HepG2 (cell line): ENCODE measurements at regions not wholly inside any gene's neighbourhood (a gene's known extent, or its start where the extent isn't known, plus 50 kb on each side); places are given as distances from the start of the nearest gene placed in this dataset.

Source experiments
- ATAC-seq: fragments of 200-7000 bp; cut with Tn5 transposase; 3 replicates; pipeline ENCODE4 v1.9.1; 2020; ENCODE audit warnings: mild to moderate bottlenecking, moderate library complexity
- BruUV-seq: library from RNA; stranded (reverse); fragments of 400-500 nt; replicated peaks from 2 replicates; lab custom pipeline; 2021; lab: Mats Ljungman, UMichigan
- CTCF ChIA-PET: fragments of 300-600 bp; formaldehyde crosslinking; extraction: SDS; loops from one replicate; lab custom pipeline; 2021; ENCODE audit warnings: low total read pairs, inconsistent platforms, low intra/inter-chr PET ratio; lab: Yijun Ruan, JAX
- POLR2A ChIA-PET: fragments of 350-600 bp; sonication (Branson Sonifier 250); formaldehyde crosslinking; loops from one replicate; lab custom pipeline; 2020; ENCODE audit warnings: antibody characterized with exemption, inconsistent platforms; lab: Yijun Ruan, JAX
- DNase-seq: peaks from one replicate; pipeline ENCODE4 v3.0.0-alpha.2; 2015; ENCODE audit warnings: low spot score
- FAIRE-seq: peaks from 3 replicates; lab custom pipeline; 2011; peaks lifted over from hg19 to GRCh38; lab: Jason Lieb, UNC
- H2AFZ ChIP-seq: one replicate; pipeline ENCODE4 v1.6.1; 2011; ENCODE audit warnings: low read length, inconsistent platforms
- H3K27ac ChIP-seq: fragments of 300-600 bp; 3 replicates; pipeline ENCODE4 v1.8.0; 2011; ENCODE audit warnings: mixed run types, mild to moderate bottlenecking, mixed read lengths, low read length, inconsistent platforms; ENCODE audit not compliant: insufficient read depth; ENCODE audit errors: extremely low read length
- H3K27me3 ChIP-seq, 2 experiments: fragments of 200-600 bp in 1 of 2; 2 replicates in 1 of 2; 3 replicates in 1 of 2; pipeline versions ENCODE4 v1.6.0 to v1.8.0; 2011; ENCODE audit warnings: low read length in 2 of 2, mild to moderate bottlenecking in 2 of 2, moderate library complexity in 2 of 2, inconsistent platforms in 1 of 2; ENCODE audit not compliant: insufficient read depth in 2 of 2, control insufficient read depth in 1 of 2
- H3K36me3 ChIP-seq, 2 experiments: fragments of 200-600 bp in 1 of 2; replicated peaks in 1 of 2; 2 replicates in 1 of 2; 3 replicates in 1 of 2; pipeline versions ENCODE4 v1.5.1 to v1.8.0; 2011; ENCODE audit warnings: low read length in 2 of 2, inconsistent platforms in 1 of 2; ENCODE audit not compliant: insufficient read depth in 2 of 2, control insufficient read depth in 1 of 2
- H3K4me1 ChIP-seq: 2 replicates; pipeline ENCODE4 v1.5.1; 2012; ENCODE audit warnings: low read length, inconsistent platforms; ENCODE audit not compliant: insufficient read depth
- H3K4me2 ChIP-seq: 2 replicates; pipeline ENCODE4 v1.6.0; 2011; ENCODE audit warnings: low read depth, low read length, inconsistent platforms
- H3K4me3 ChIP-seq, 3 experiments: fragments of 200-600 bp in 1 of 3; sonication (generic), shearing (Covaris generic) in 1 of 3; replicated peaks in 1 of 3; 2 replicates each; pipeline ENCODE4 v1.5.1; 2011 to 2016; ENCODE audit warnings: low read length in 3 of 3, inconsistent platforms in 2 of 3, low read depth in 2 of 3, mild to moderate bottlenecking in 2 of 3, control low read depth in 1 of 3, mixed read lengths in 1 of 3; ENCODE audit not compliant: insufficient read depth in 1 of 3
- H3K79me2 ChIP-seq: one replicate; pipeline ENCODE4 v1.6.1; 2011; ENCODE audit warnings: low read length, inconsistent platforms; ENCODE audit not compliant: insufficient read depth
- H3K9ac ChIP-seq: 2 replicates; pipeline ENCODE4 v1.6.0; 2011; ENCODE audit warnings: mild to moderate bottlenecking, low read depth, low read length, inconsistent platforms; ENCODE audit not compliant: insufficient read depth
- H3K9me3 ChIP-seq: 2 replicates; pipeline ENCODE4 v1.5.1; 2012; ENCODE audit warnings: mild to moderate bottlenecking, low read length
- H4K20me1 ChIP-seq: 2 replicates; pipeline ENCODE4 v1.6.0; 2011; ENCODE audit warnings: inconsistent platforms, mild to moderate bottlenecking, low read length, moderate library complexity; ENCODE audit not compliant: insufficient read depth
- BORCS8-MEF2B ChIP-seq: sonication (generic); formaldehyde crosslinking; IDR thresholded peaks from 2 replicates; pipeline ENCODE4 v1.8.0; 2022; ENCODE audit warnings: mild to moderate bottlenecking, missing genetic modification reagents
- CEBPB ChIP-seq: IDR thresholded peaks from 2 replicates; pipeline ENCODE4 v1.6.1; 2011; ENCODE audit warnings: low read depth, low read length, improper control_type of control experiment, borderline replicate concordance
- CEBPG ChIP-seq: IDR thresholded peaks from 2 replicates; pipeline ENCODE4 v1.6.1; 2016
- HDAC6 ChIP-seq: fragments of 200-600 bp; sonication (generic); IDR thresholded peaks from 2 replicates; pipeline ENCODE4 v1.7.0; 2017; ENCODE audit warnings: mild to moderate bottlenecking, antibody characterized with exemption, low read length, low read depth
- HNF4A ChIP-seq: sonication (generic); formaldehyde crosslinking; IDR thresholded peaks from 2 replicates; pipeline ENCODE4 v1.4.0; 2020; ENCODE audit warnings: missing genetic modification reagents
- NCOR1 ChIP-seq: fragments of 200-600 bp; sonication (generic); IDR thresholded peaks from 2 replicates; pipeline ENCODE4 v1.7.0; 2017; ENCODE audit warnings: antibody characterized with exemption, low read length, borderline replicate concordance
- RXRB ChIP-seq: IDR thresholded peaks from 2 replicates; pipeline ENCODE4 v1.6.1; 2016; ENCODE audit warnings: borderline replicate concordance, missing genetic modification reagents, missing compliant biosample characterization
- SIX4 ChIP-seq: sonication (generic); formaldehyde crosslinking; IDR thresholded peaks from 2 replicates; pipeline ENCODE4 v1.4.0; 2020; ENCODE audit warnings: missing genetic modification reagents
- SNAI1 ChIP-seq: sonication (generic); formaldehyde crosslinking; IDR thresholded peaks from 2 replicates; pipeline ENCODE4 v1.5.0; 2020; ENCODE audit warnings: mild to moderate bottlenecking, missing genetic modification reagents, borderline replicate concordance
- SYNCRIP ChIP-seq: fragments of 200-400 bp; formaldehyde crosslinking; IDR thresholded peaks from 2 replicates; pipeline ENCODE4 v1.6.1; 2018; ENCODE audit warnings: mild to moderate bottlenecking, low read depth, low read length; ENCODE audit not compliant: insufficient read depth
- THYN1 ChIP-seq: sonication (generic); formaldehyde crosslinking; IDR thresholded peaks from 2 replicates; pipeline ENCODE4 v1.8.1; 2023; ENCODE audit warnings: low read depth, mild to moderate bottlenecking, moderate library complexity, missing genetic modification reagents, borderline replicate concordance
- YY1 ChIP-seq: IDR thresholded peaks from 2 replicates; pipeline ENCODE4 v1.6.1; 2011; ENCODE audit warnings: low read length, low read depth, moderate library complexity, mild to moderate bottlenecking; ENCODE audit not compliant: insufficient read depth, insufficient replicate concordance
- ZFP36 ChIP-seq: fragments of 150-350 bp; IDR thresholded peaks from 2 replicates; pipeline ENCODE4 v1.6.1; 2018; ENCODE audit warnings: borderline replicate concordance, low read length, low read depth; ENCODE audit not compliant: partially characterized antibody
- ZNF17 ChIP-seq: sonication (generic); formaldehyde crosslinking; IDR thresholded peaks from 2 replicates; pipeline ENCODE4 v1.5.0; 2020; ENCODE audit warnings: mild to moderate bottlenecking, missing genetic modification reagents
- ZNF335 ChIP-seq: sonication (generic); formaldehyde crosslinking; IDR thresholded peaks from 2 replicates; pipeline ENCODE4 v1.4.0; 2020; ENCODE audit warnings: missing genetic modification reagents
- ZNF432 ChIP-seq: sonication (generic); formaldehyde crosslinking; IDR thresholded peaks from 2 replicates; pipeline ENCODE4 v1.5.0; 2020; ENCODE audit warnings: missing genetic modification reagents, mild to moderate bottlenecking, borderline replicate concordance
- ZNF567 ChIP-seq: sonication (generic); formaldehyde crosslinking; IDR thresholded peaks from 2 replicates; pipeline ENCODE4 v1.8.1; 2023; ENCODE audit warnings: mild to moderate bottlenecking, missing genetic modification reagents, borderline replicate concordance
- ZNF652 ChIP-seq: IDR thresholded peaks from 2 replicates; pipeline ENCODE4 v1.6.1; 2016; ENCODE audit warnings: low read depth, borderline replicate concordance
- ZNF724P ChIP-seq: sonication (generic); formaldehyde crosslinking; IDR thresholded peaks from 2 replicates; pipeline ENCODE4 v1.8.0; 2022; ENCODE audit warnings: missing genetic modification reagents, borderline replicate concordance
- ZNF850 ChIP-seq: sonication (generic); formaldehyde crosslinking; conservative IDR thresholded peaks from 2 replicates; pipeline ENCODE4 v1.9.0; 2021; ENCODE audit warnings: mild to moderate bottlenecking, missing genetic modification reagents
- ZSCAN21 ChIP-seq: sonication (generic); formaldehyde crosslinking; IDR thresholded peaks from 2 replicates; pipeline ENCODE4 v1.8.0; 2022; ENCODE audit warnings: mild to moderate bottlenecking, missing genetic modification reagents, moderate library complexity, borderline replicate concordance
- WGBS: methylation state at CpG from one replicate; pipeline ENCODE4 v1.1.6; 2017; ENCODE audit warnings: low lambda C conversion rate; 5-methylcytosine and 5-hydroxymethylcytosine counted together
- in situ Hi-C: cut with HindIII; loops from 2 replicates; pipeline ENCODE4 v1.10.0; 2017; ENCODE audit warnings: low pct_unique_long_range_greater_than_20kb; ENCODE audit not compliant: extremely low pct_ligation_motif_present
- intact Hi-C: fragments of 100-400 bp; cut with micrococcal nuclease; formaldehyde crosslinking; loops from one replicate; pipeline ENCODE4 v1.10.0; 2022; ENCODE audit not compliant: unreplicated experiment
- TF ChIP-seq, protein P1 (sequence below): sonication (generic); formaldehyde crosslinking; IDR thresholded peaks from 2 replicates; pipeline ENCODE4 v1.5.0; 2020; ENCODE audit warnings: missing genetic modification reagents
- TF ChIP-seq, protein P2 (sequence below): sonication (generic); formaldehyde crosslinking; IDR thresholded peaks from 2 replicates; pipeline ENCODE4 v1.5.0; 2020; ENCODE audit warnings: missing genetic modification reagents, mild to moderate bottlenecking, borderline replicate concordance

DNA sequence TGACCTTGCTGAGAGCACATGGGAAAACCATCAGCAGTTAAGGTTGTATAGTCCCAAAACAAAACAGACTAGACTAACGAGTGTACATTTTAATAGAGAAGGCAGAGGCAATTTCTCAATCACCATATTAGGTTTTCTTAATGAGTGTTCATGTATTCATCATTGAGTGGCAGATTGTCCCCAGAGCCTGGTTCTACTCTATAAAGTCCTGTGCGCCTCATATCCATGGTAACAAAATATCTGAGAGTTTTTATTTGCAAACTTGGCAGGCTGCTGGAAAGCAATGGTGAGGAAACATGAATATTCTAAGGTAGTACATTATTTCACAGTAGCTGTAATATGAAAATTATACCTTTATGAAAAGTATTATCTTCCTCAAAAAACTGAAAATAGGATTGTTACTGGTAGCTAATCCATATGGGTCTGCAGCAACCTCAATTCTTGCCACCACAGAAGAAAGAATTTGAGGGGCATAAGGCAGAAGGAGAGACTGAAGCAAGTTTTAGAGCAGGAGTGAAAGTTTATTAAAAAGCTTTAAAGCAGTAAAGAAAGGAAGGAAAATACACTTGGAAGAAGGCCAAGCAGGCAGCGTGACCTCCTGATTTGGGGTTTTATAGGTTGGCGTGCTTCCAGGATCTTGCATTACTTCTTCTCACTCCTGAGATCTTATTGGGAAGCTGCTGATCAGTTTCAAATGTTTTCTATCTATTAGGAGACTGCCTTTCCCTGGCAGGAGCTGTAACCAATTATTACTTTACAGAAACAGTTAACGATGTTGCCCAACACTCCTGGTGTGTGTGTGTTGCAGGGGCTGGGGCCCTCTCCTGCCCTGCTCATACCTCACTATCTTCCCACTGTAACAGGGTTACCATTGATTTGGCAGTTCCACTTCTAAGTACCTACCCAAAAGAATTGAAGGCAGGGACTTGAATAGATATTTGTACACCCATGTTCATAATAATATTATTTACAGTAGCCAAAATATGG lies 154.0 kb upstream of the NUDT4 start:
- POLR2A ChIA-PET: no interaction called here
- TF ChIP-seq ZNF724P (CRISPR knock-in tag) (no peak), HDAC6 (no peak), THYN1 (CRISPR knock-in tag) (no peak), SNAI1 (CRISPR knock-in tag) (no peak), RXRB (no peak), BORCS8-MEF2B (CRISPR knock-in tag) (no peak), ZNF335 (CRISPR knock-in tag) (no peak), ZFP36 (no peak), CEBPB (peak; percentile 34; the same call in 1 of the 2 replicates), CEBPG (0 out of 2 replicates have a peak, but pooled peaks have one; percentile 30), ZNF432 (CRISPR knock-in tag) (no peak), ZNF17 (CRISPR knock-in tag) (no peak), ZNF850 (CRISPR knock-in tag) (no peak), ZSCAN21 (CRISPR knock-in tag) (no peak), SIX4 (CRISPR knock-in tag) (no peak), NCOR1 (no peak), HNF4A (no peak), YY1 (no peak), ZNF652 (CRISPR knock-in tag) (peak; percentile 62; the same call in 1 of the 2 replicates), ZNF567 (no peak), SYNCRIP (no peak)
- TF ChIP-seq, protein P1, sequence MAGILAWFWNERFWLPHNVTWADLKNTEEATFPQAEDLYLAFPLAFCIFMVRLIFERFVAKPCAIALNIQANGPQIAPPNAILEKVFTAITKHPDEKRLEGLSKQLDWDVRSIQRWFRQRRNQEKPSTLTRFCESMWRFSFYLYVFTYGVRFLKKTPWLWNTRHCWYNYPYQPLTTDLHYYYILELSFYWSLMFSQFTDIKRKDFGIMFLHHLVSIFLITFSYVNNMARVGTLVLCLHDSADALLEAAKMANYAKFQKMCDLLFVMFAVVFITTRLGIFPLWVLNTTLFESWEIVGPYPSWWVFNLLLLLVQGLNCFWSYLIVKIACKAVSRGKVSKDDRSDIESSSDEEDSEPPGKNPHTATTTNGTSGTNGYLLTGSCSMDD (CRISPR knock-in tag): no peak
- TF ChIP-seq, protein P2, sequence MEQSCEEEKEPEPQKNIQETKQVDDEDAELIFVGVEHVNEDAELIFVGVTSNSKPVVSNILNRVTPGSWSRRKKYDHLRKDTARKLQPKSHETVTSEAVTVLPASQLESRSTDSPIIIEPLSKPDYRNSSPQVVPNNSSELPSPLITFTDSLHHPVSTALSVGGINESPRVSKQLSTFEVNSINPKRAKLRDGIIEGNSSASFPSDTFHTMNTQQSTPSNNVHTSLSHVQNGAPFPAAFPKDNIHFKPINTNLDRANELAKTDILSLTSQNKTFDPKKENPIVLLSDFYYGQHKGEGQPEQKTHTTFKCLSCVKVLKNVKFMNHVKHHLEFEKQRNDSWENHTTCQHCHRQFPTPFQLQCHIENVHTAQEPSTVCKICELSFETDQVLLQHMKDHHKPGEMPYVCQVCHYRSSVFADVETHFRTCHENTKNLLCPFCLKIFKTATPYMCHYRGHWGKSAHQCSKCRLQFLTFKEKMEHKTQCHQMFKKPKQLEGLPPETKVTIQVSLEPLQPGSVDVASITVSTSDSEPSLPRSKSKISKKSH: no peak

More for the DNA sequence above, 154.0 kb upstream of the NUDT4 start:
- no peaks in the 10 kb centered on the region for H3K79me2 ChIP-seq
- H3K4me2 ChIP-seq: no peak overlapping the region
- 60% methylated on average over 5 of the region's 5 CpGs for WGBS
- no peak overlapping the region for H2AFZ ChIP-seq
- H3K9me3 ChIP-seq: peaks cover 18% of the 10 kb centered on the region
- CTCF ChIA-PET: no interaction called here
- H3K27me3 ChIP-seq: no peaks in the 10 kb centered on the region
- no peak overlapping the region for H3K4me3 ChIP-seq
- in situ Hi-C loops: no loop called here
- BruUV-seq: no TSS peak
- H4K20me1 ChIP-seq: no peaks in the 10 kb centered on the region
- FAIRE-seq (no peak), DNase-seq (no peak), ATAC-seq (0 out of 3 replicates have a peak, but pooled peaks have one; percentile 34)
- H3K36me3 ChIP-seq: no peaks in the 10 kb centered on the region
- intact Hi-C loops: no loop called here
- peaks cover 11% of the 10 kb centered on the region for H3K4me1 ChIP-seq
- H3K27ac ChIP-seq: no peak overlapping the region
- no peak overlapping the region for H3K9ac ChIP-seq
